Fibroblast of villous mesenchyme (primary cell): ENCODE measurements at regions not wholly inside any gene's neighbourhood (a gene's known extent, or its start where the extent isn't known, plus 50 kb on each side); places are given as distances from the start of the nearest gene placed in this dataset.

Experiments
- DNase-seq: peaks from one replicate; pipeline ENCODE4 v3.0.0-alpha.2; 2010; ENCODE audit warnings: low read depth
- H3K4me3 ChIP-seq: 2 replicates; pipeline ENCODE4 v1.5.1; 2011; ENCODE audit warnings: low read depth, mild to moderate bottlenecking, low read length
- CTCF ChIP-seq: IDR thresholded peaks from 2 replicates; pipeline ENCODE4 v1.5.1; 2012; ENCODE audit warnings: low read depth, mild to moderate bottlenecking, low read length; ENCODE audit not compliant: insufficient read depth

GRCh38 chr13:109366525-109366924 is 419.9 kb downstream of the IRS2 start:
- DNase-seq = no peak
- no peak for TF ChIP-seq CTCF
- H3K4me3 ChIP-seq = no peak overlapping the region

- no peak for TF ChIP-seq CTCF
- H3K4me3 ChIP-seq = no peak overlapping the region
- DNase-seq = no peak
These were observed 423.0 kb downstream of the IRS2 start for GRCh38 chr13:109363431-109363830.

DNA sequence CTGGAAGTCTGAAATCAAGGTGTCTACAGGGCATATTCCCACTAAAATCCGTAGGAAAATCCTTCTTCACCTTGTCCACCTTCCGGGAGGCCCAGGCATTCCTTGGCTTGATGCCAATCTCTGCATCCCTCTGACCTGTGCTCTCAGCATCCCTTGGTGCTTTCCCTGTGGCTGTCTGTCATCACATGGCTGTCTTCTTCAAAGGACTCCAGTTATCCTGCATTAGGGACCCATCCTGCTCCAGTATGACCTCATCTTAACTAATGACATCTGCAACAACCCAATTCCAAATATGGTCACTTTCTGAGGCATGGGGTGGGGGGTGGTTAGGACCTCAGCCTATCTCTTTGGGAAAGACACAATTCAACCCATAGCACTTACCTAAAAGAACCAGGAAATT is 423.8 kb downstream of the IRS2 start:
- DNase-seq = no peak
- no peak for TF ChIP-seq CTCF
- H3K4me3 ChIP-seq = no peak overlapping the region

DNA sequence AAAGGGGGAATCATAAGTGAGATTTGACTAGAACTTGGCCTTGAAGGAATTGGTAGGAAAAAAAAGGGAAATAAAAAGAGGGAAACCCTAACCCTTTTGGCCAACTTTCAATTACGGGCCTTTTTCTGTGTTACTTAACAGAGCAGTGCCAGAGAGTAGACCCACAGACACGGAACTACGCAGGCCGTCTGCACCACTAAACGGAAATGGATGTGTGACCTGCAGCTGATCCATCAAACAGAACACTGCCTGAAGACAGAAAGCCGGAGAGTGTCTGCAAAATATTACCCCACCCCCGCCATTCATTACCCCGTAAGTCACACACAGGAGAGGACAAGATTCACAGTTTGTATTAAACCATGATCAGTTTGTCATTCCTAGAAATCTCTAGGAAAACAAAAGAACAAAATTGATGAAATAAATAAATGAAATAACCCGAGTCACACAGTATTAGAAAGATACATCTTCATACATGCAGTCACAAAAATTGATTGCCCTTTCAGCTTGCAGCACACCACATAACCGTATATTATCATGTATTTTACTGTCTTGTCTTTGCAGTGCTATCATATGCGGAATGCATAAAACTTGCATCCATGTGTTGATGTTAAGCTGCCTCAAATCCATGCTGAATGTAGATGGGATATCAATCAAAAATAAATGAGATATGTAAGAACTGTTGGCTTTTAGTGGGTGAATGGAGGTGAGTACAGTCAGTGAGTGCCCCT is 424.7 kb downstream of the IRS2 start:
- no peak for TF ChIP-seq CTCF
- DNase-seq = no peak
- no peak overlapping the region for H3K4me3 ChIP-seq

GRCh38 chr13:109357751-109358471 is 428.5 kb downstream of the IRS2 start:
- no peak overlapping the region for H3K4me3 ChIP-seq
- DNase-seq = no peak
- no peak for TF ChIP-seq CTCF

DNA sequence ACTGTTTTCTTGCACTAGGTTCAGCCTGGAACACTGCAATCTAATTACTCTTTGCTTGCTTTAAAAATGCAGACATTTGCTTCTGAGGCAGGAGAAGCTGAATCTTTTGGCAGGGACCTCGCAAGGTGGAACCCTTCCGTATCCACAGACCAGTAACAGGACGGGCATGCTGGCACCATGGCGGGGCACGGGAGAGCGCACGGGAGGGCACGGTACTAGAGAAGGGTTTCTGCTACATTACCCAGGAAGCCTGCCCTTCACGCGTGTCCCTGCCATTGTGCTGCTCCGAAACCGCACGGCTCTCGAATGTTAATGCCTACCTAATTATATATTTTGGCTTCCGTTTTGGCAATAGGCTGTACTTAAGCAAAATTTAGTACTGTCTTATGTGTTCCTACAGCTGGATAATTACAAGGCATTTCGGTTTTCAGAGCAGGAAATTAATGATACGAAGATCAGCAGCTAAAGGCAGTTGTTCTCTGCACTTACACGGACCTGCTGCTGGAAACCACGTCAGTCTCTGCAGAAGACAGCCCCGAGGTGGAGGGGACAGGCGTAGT is 430.4 kb downstream of the IRS2 start:
- no peak for TF ChIP-seq CTCF
- no peak overlapping the region for H3K4me3 ChIP-seq
- no peak for DNase-seq
